Heart left ventricle (tissue), 16 donors: ENCODE measurements at regions not wholly inside any gene's neighbourhood (a gene's known extent, or its start where the extent isn't known, plus 50 kb on each side); places are given as distances from the start of the nearest gene placed in this dataset.
"Not testable (repeated sequence)": the region's sequence is repeated elsewhere in the genome, so short reads cannot be mapped to it uniquely, and the experiment has no call there.

ENCODE experiments used
- ATAC-seq, 4 donors: fragments of 200-7000 bp; cut with Tn5 transposase; one replicate each; pipeline ENCODE4 v1.9.1; 2020 to 2022; ENCODE audit warnings: moderate library complexity in 4 of 4, mild to moderate bottlenecking in 3 of 4, moderate number of reproducible peaks in 1 of 4
- DNase-seq, 5 donors: peaks; one replicate each; pipeline ENCODE4 v3.0.0-alpha.2; 2020
- H3K27ac ChIP-seq, 12 donors: fragments of 200-600 bp; sonication (generic) in 4 of 12; one replicate each; pipeline versions ENCODE4 v1.5.0 to v1.8.0; 2016 to 2022; ENCODE audit warnings: mild to moderate bottlenecking in 2 of 12
- H3K27me3 ChIP-seq, 9 donors: fragments of 200-600 bp; sonication (generic) in 2 of 9; one replicate each; pipeline versions ENCODE4 v1.5.1 to v1.8.0; 2016 to 2022; ENCODE audit warnings: mild to moderate bottlenecking in 3 of 9
- H3K36me3 ChIP-seq, 9 donors: fragments of 200-600 bp; sonication (generic) in 2 of 9; one replicate each; pipeline versions ENCODE4 v1.5.0 to v1.8.0; 2018 to 2022; ENCODE audit warnings: mild to moderate bottlenecking in 2 of 9
- H3K4me1 ChIP-seq, 12 donors: fragments of 200-600 bp; sonication (generic) in 4 of 12; one replicate each; pipeline versions ENCODE4 v1.5.0 to v1.8.0; 2016 to 2022; ENCODE audit warnings: mild to moderate bottlenecking in 3 of 12
- H3K4me3 ChIP-seq, 12 donors: fragments of 200-600 bp; sonication (generic) in 4 of 12; one replicate each; pipeline versions ENCODE4 v1.5.0 to v1.8.0; 2017 to 2022; ENCODE audit warnings: mild to moderate bottlenecking in 9 of 12, moderate library complexity in 4 of 12
- H3K9me3 ChIP-seq, 12 donors: fragments of 200-600 bp; sonication (generic) in 4 of 12; one replicate each; pipeline versions ENCODE4 v1.5.0 to v1.8.0; 2016 to 2022; ENCODE audit warnings: mild to moderate bottlenecking in 1 of 12
- CTCF ChIP-seq, 12 donors: fragments of 200-600 bp; sonication (generic) in 4 of 12; IDR thresholded peaks; one replicate each; pipeline versions ENCODE4 v1.5.0 to v1.8.0; 2018 to 2022; ENCODE audit warnings: antibody characterized with exemption in 12 of 12, mild to moderate bottlenecking in 5 of 12
- POLR2A ChIP-seq, 2 donors: fragments of 450-650 bp; IDR thresholded peaks; one replicate each; pipeline ENCODE4 v1.6.1; 2017; ENCODE audit warnings: antibody characterized with exemption in 2 of 2, mild to moderate bottlenecking in 2 of 2, moderate library complexity in 2 of 2
- WGBS, 4 donors: extraction: QIAGEN DNeasy Blood & Tissue Kit in 2 of 4; methylation state at CpG; one replicate each; pipeline versions ENCODE4 v1.1.5 to v1.1.7; 2013 to 2018; 5-methylcytosine and 5-hydroxymethylcytosine counted together
- intact Hi-C, 10 donors: fragments of 100-400 bp; cut with DNase I; formaldehyde crosslinking; loops; one replicate each; pipeline versions ENCODE4 v1.11.1 to v1.14.2; 2022
- donor health status: ischemic (EF 13 %, LVEDD 7.1; RV severe dilation, severe dysfunction).
- donor health status: healthy with polysubstance abuse.
- donor health status: DM: no; HTN: yes; CAD: no.
- donor health status: DM: no; HTN: no; CAD: no.
- donor health status: ischemic (EF 25% LVEDD 6.9; RV normal size, moderate dysfunction).
- donor health status: ischemic (EF 25% LVEDD 5.7; RV mildly dilated, moderate dysfunction).
- donor health status: healthy.
- donor health status: DM: yes; HTN: yes; CAD: no.
- donor health status: ischemic (EF 35%, LVEDD 5.7; RV mildly dilated, moderate dysfunction).
- donor health status: nonischemic (EF 11% LVEDD 7.7; RV severe dilation, severe dysfunction).
- donor health status: DM: yes; HTN: yes; CAD: no.
- donor health status: PGD.
- donor health status: ischemic (EF 29% LVEDD 5.4; RV normal size, mild dysfunction).
- donor health status: nonischemic (EF 23%, LVEDD 6.1; RV moderate dilation, normal function).

DNA sequence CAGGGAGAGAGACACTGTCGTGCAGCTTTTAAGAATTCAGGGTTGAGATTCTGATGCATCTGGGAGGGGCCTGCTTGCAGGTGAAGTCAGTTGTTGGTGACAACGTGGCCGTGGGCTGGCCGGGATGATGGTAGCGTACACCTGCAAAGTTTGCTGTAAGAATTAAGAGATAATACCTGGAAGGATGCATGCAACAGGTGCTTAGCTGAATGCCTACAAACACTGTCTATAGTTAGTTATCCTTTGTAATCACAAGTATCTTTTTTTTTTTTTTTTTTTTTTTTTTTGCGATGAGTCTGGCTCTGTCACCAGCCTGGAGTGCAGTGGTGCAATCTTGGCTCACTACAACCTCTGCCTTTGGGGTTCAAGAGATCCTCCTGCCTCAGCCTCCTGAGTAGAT is 259.6 kb downstream of the ASMT start:
- Histone ChIP-seq H3K27ac (no peak overlapping the region), H3K9me3 (peaks cover 0 to 5% (median 0%) of the 10 kb centered on the region in 12 donors), H3K4me1 (no peaks in the 10 kb centered on the region), H3K27me3 (peaks cover 0 to 5% (median 0%) of the 10 kb centered on the region in 9 donors), H3K4me3 (no peak overlapping the region), H3K36me3 (no peaks in the 10 kb centered on the region)
- intact Hi-C loops = no loop called here
- 62 to 72% (median 70%) methylated on average over 6 of the region's 6 CpGs for WGBS, 4 donors
- ATAC-seq (no peak), DNase-seq (no peak)
- TF ChIP-seq CTCF (IDR thresholded peaks at IDR 0.05) (no peak), POLR2A (IDR thresholded peaks at IDR 0.05) (no peak)

GRCh38 chrX:1874899-1875298 is 260.0 kb downstream of the ASMT start:
- Histone ChIP-seq H3K4me1 (no peaks in the 10 kb centered on the region), H3K9me3 (peaks cover 0 to 7% (median 0%) of the 10 kb centered on the region in 12 donors), H3K4me3 (no peak overlapping the region), H3K27ac (no peak overlapping the region), H3K36me3 (no peaks in the 10 kb centered on the region), H3K27me3 (peaks cover 0 to 5% (median 0%) of the 10 kb centered on the region in 9 donors)
- ATAC-seq = no peak
- no peak for DNase-seq
- TF ChIP-seq POLR2A (IDR thresholded peaks at IDR 0.05) = no peak
- TF ChIP-seq CTCF (IDR thresholded peaks at IDR 0.05) = no peak
- 84 to 89% (median 86%) methylated on average over 9 of the region's 9 CpGs for WGBS, 4 donors
- intact Hi-C loops = no loop called here

- no peak overlapping the region for H3K27ac ChIP-seq
- no peak for DNase-seq
- H3K4me3 ChIP-seq = no peak overlapping the region
- TF ChIP-seq CTCF (IDR thresholded peaks at IDR 0.05) (no peak), POLR2A (IDR thresholded peaks at IDR 0.05) (no peak)
- no peak for ATAC-seq
- H3K27me3 ChIP-seq = peaks cover 0 to 5% (median 0%) of the 10 kb centered on the region in 9 donors
- WGBS, 4 donors = 87 to 97% (median 96%) methylated on average over 7 of the region's 7 CpGs
- H3K36me3 ChIP-seq = no peaks in the 10 kb centered on the region
- intact Hi-C loops = no loop called here
- no peaks in the 10 kb centered on the region for H3K4me1 ChIP-seq
- H3K9me3 ChIP-seq = peaks cover 0 to 7% (median 0%) of the 10 kb centered on the region in 12 donors
Observed at GRCh38 chrX:1876041-1876440, 261.2 kb downstream of the ASMT start.

- H3K36me3 ChIP-seq = no peaks in the 10 kb centered on the region
- peaks cover 0 to 5% (median 0%) of the 10 kb centered on the region in 9 donors for H3K27me3 ChIP-seq
- no peak overlapping the region for H3K4me3 ChIP-seq
- DNase-seq (no peak), ATAC-seq (no peak)
- intact Hi-C loops = no loop called here
- no peak overlapping the region for H3K27ac ChIP-seq
- no peaks in the 10 kb centered on the region for H3K4me1 ChIP-seq
- 59 to 69% (median 66%) methylated on average over 7 of the region's 7 CpGs for WGBS, 4 donors
- H3K9me3 ChIP-seq = peaks cover 0 to 4% (median 0%) of the 10 kb centered on the region in 12 donors
- TF ChIP-seq POLR2A (IDR thresholded peaks at IDR 0.05) (no peak), CTCF (IDR thresholded peaks at IDR 0.05) (no peak)
Observed at GRCh38 chrX:1877780-1878179, 262.9 kb downstream of the ASMT start.

DNA sequence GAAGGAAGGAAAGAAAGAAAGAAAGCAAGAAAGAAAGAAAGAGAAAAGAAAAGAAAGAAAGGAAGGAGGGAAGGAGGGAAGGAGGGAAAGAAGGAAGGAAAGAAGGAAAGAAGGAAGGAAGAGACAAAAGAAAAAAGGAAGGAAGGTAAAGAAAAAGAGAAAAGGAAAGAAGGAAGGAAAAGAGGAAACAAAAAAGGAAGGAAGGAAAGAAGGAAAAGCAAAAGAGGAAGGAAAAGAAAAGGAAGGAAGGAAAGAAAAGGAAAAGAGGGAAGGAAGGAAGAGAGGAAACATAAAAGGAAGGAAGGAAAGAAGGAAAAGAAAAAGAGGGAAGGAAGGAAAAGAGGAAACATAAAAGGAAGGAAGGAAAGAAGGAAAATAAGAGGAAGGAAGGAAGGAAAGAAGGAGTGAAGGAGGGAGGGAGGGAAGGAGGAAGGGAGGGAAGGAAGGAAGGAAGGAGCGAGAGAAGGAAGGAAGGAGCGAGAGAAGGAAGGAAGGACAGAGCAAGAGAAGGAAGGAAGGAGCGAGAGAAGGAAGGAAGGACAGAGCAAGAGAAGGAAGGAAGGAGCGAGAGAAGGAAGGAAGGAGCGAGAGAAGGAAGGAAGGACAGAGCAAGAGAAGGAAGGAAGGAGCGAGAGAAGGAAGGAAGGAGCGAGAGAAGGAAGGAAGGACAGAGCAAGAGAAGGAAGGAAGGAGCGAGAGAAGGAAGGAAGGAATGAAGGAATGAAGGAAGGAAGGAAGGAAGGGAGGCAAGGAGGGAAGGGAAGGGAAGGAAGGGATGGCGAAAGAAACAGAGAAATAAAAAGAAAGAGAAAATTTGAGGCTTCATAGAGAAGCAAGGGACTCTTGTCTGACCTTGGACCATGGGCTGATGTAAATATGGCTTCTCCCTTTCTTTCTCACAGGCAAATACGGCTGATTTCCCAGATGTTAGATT is 266.3 kb downstream of the ASMT start:
- H3K27ac ChIP-seq, ATAC-seq, H3K4me3 ChIP-seq, H3K27me3 ChIP-seq, H3K4me1 ChIP-seq, intact Hi-C loops, H3K36me3 ChIP-seq, H3K9me3 ChIP-seq, DNase-seq: not testable (repeated sequence)
- 85 to 89% (median 87%) methylated on average over 7 to 10 of the region's 10 CpGs for WGBS, 4 donors
